UCSD-AML1 (cell line): ENCODE measurements at regions not wholly inside any gene's neighbourhood (a gene's known extent, or its start where the extent isn't known, plus 50 kb on each side); places are given as distances from the start of the nearest gene placed in this dataset.
A peak's percentile ranks its signal among the peaks of the same experiment; 100 is the strongest.
"Not testable (repeated sequence)": the region's sequence is repeated elsewhere in the genome, so short reads cannot be mapped to it uniquely, and the experiment has no call there.

ENCODE experiments used
- DNase-seq: peaks from one replicate; lab custom pipeline; 2025; ENCODE audit not compliant: unreplicated experiment; lab: John Stamatoyannopoulos, UW

- peak; percentile 49 for DNase-seq
Measured at GRCh38 chr20:16801919-16802651, 53.9 kb downstream of the OTOR start.

GRCh38 chr20:16802652-16802935 lies 54.4 kb downstream of the OTOR start:
- no peak for DNase-seq

- peak; percentile 51 for DNase-seq
Measured at GRCh38 chr20:16803965-16804792, 56.0 kb downstream of the OTOR start.

- DNase-seq: no peak
Measured at GRCh38 chr20:16804793-16805187, 56.6 kb downstream of the OTOR start.

- no peak for DNase-seq
Measured at GRCh38 chr20:16806061-16806460, 57.9 kb downstream of the OTOR start.

GRCh38 chr20:16806886-16807285 lies 58.7 kb downstream of the OTOR start:
- no peak for DNase-seq

- DNase-seq: no peak
Measured at GRCh38 chr20:16808796-16809195, 60.6 kb downstream of the OTOR start.

- no peak for DNase-seq
Measured at GRCh38 chr20:16810216-16810615, 62.1 kb downstream of the OTOR start.

GRCh38 chr20:16816192-16816591 lies 68.0 kb downstream of the OTOR start:
- DNase-seq: no peak

GRCh38 chr20:16819483-16819882 lies 71.3 kb downstream of the OTOR start:
- no peak for DNase-seq

GRCh38 chr20:16821211-16822089 lies 73.3 kb downstream of the OTOR start:
- DNase-seq: peak; percentile 15

GRCh38 chr20:16824664-16825063 lies 76.5 kb downstream of the OTOR start:
- DNase-seq: no peak

- no peak for DNase-seq
Measured at GRCh38 chr20:16828666-16829305, 80.6 kb downstream of the OTOR start.

- DNase-seq: not testable (repeated sequence)
Measured at GRCh38 chr20:16835690-16836089, 87.5 kb downstream of the OTOR start.

GRCh38 chr20:16842486-16843120 lies 94.4 kb downstream of the OTOR start:
- DNase-seq: no peak

GRCh38 chr20:16844406-16844805 lies 96.2 kb downstream of the OTOR start:
- no peak for DNase-seq

- DNase-seq: no peak
Measured at GRCh38 chr20:16846006-16846405, 97.8 kb downstream of the OTOR start.

GRCh38 chr20:16848061-16848460 lies 99.9 kb downstream of the OTOR start:
- DNase-seq: no peak

- DNase-seq: no peak
Measured at GRCh38 chr20:16848526-16848925, 100.4 kb downstream of the OTOR start.

GRCh38 chr20:16860914-16861313 lies 112.8 kb downstream of the OTOR start:
- DNase-seq: no peak

- no peak for DNase-seq
Measured at GRCh38 chr20:16861708-16862107, 113.5 kb downstream of the OTOR start.
